Lower leg skin (tissue), 3 donors: ENCODE measurements at regions not wholly inside any gene's neighbourhood (a gene's known extent, or its start where the extent isn't known, plus 50 kb on each side); places are given as distances from the start of the nearest gene placed in this dataset.

Experiments
- CTCF ChIP-seq, 3 donors: fragments of 450-650 bp; IDR thresholded peaks; one replicate each; pipeline ENCODE4 v1.5.1; 2016; ENCODE audit warnings: antibody characterized with exemption in 3 of 3, mild to moderate bottlenecking in 3 of 3, moderate library complexity in 2 of 3
- POLR2A ChIP-seq, 2 donors: fragments of 450-650 bp; IDR thresholded peaks; one replicate each; pipeline ENCODE4 v1.6.1; 2016 to 2017; ENCODE audit warnings: antibody characterized with exemption in 2 of 2, mild to moderate bottlenecking in 1 of 2, moderate library complexity in 1 of 2

GRCh38 chr6:14619419-14619781 is 501.8 kb downstream of the CD83 start:
- TF ChIP-seq POLR2A (IDR thresholded peaks at IDR 0.05), result no peak
- TF ChIP-seq CTCF (IDR thresholded peaks at IDR 0.05), result no peak
